D721Med (cell line): ENCODE measurements at regions not wholly inside any gene's neighbourhood (a gene's known extent, or its start where the extent isn't known, plus 50 kb on each side); places are given as distances from the start of the nearest gene placed in this dataset.

ENCODE experiments used
- DNase-seq: peaks from one replicate; pipeline ENCODE4 v3.0.0; 2011; ENCODE audit warnings: low spot score; ENCODE audit not compliant: insufficient read length
- FAIRE-seq: peaks from 2 replicates; lab custom pipeline; 2011; peaks lifted over from hg19 to GRCh38; lab: Jason Lieb, UNC
- CTCF ChIP-seq: IDR thresholded peaks from 2 replicates; pipeline ENCODE4 v1.5.1; 2012; ENCODE audit warnings: mild to moderate bottlenecking, control low read depth; ENCODE audit not compliant: insufficient read depth; ENCODE audit errors: missing control alignments

GRCh38 chr2:21404827-21405625 lies 281.3 kb downstream of the TDRD15 start:
- FAIRE-seq (no peak), DNase-seq (no peak)
- no peak for TF ChIP-seq CTCF

- no peak for TF ChIP-seq CTCF
- FAIRE-seq (no peak), DNase-seq (no peak)
These were observed 282.6 kb downstream of the TDRD15 start for GRCh38 chr2:21406386-21406785.

GRCh38 chr2:21406911-21407310 lies 283.1 kb downstream of the TDRD15 start:
- DNase-seq (no peak), FAIRE-seq (no peak)
- no peak for TF ChIP-seq CTCF

- no peak for FAIRE-seq
- TF ChIP-seq CTCF: no peak
- no peak for DNase-seq
These were observed 284.1 kb downstream of the TDRD15 start for GRCh38 chr2:21407851-21408250.

- TF ChIP-seq CTCF: no peak
- no peak for FAIRE-seq
- DNase-seq: no peak
These were observed 288.0 kb downstream of the TDRD15 start for GRCh38 chr2:21411741-21412140.

GRCh38 chr2:21412944-21413443 lies 289.2 kb downstream of the TDRD15 start:
- TF ChIP-seq CTCF: no peak
- FAIRE-seq: no peak
- DNase-seq: no peak

- DNase-seq (no peak), FAIRE-seq (no peak)
- TF ChIP-seq CTCF: no peak
These were observed 291.5 kb downstream of the TDRD15 start for GRCh38 chr2:21415234-21415633.
